Loucy (cell line): ENCODE measurements at regions not wholly inside any gene's neighbourhood (a gene's known extent, or its start where the extent isn't known, plus 50 kb on each side); places are given as distances from the start of the nearest gene placed in this dataset.

Experiments
- H2AFZ ChIP-seq: fragments of 200-600 bp; sonication (generic); 2 replicates; pipeline ENCODE4 v1.6.0; 2016; ENCODE audit warnings: antibody characterized with exemption, mild to moderate bottlenecking, low read length, moderate library complexity
- H3F3A ChIP-seq: fragments of 200-600 bp; 2 replicates; pipeline ENCODE4 v1.6.0; 2016; ENCODE audit warnings: antibody characterized with exemption, low read depth, mild to moderate bottlenecking
- H3K27me3 ChIP-seq: fragments of 200-600 bp; sonication (generic); 2 replicates; pipeline ENCODE4 v1.6.1; 2014; ENCODE audit warnings: low read length, mild to moderate bottlenecking; ENCODE audit not compliant: insufficient read depth, poor library complexity, severe bottlenecking
- H3K36me3 ChIP-seq: fragments of 200-600 bp; sonication (generic); 2 replicates; pipeline ENCODE4 v1.6.1; 2016; ENCODE audit warnings: low read length; ENCODE audit not compliant: insufficient read depth
- H3K4me1 ChIP-seq: fragments of 200-600 bp; sonication (generic); 2 replicates; pipeline ENCODE4 v1.5.1; 2014; ENCODE audit warnings: low read length, mild to moderate bottlenecking; ENCODE audit not compliant: insufficient read depth, poor library complexity, severe bottlenecking
- H3K4me2 ChIP-seq: fragments of 200-600 bp; sonication (generic); 2 replicates; pipeline ENCODE4 v1.6.0; 2014; ENCODE audit warnings: antibody characterized with exemption, low read length, low read depth, mild to moderate bottlenecking; ENCODE audit not compliant: poor library complexity, severe bottlenecking
- H3K4me3 ChIP-seq: fragments of 200-600 bp; sonication (generic); 2 replicates; pipeline ENCODE4 v1.5.1; 2014; ENCODE audit warnings: low read length, mild to moderate bottlenecking, mixed read lengths; ENCODE audit not compliant: poor library complexity, severe bottlenecking
- H3K79me2 ChIP-seq: fragments of 200-600 bp; sonication (generic); 2 replicates; pipeline ENCODE4 v1.6.1; 2014; ENCODE audit warnings: low read length; ENCODE audit not compliant: insufficient read depth
- H3K9ac ChIP-seq: fragments of 200-600 bp; sonication (generic); 2 replicates; pipeline ENCODE4 v1.6.0; 2014; ENCODE audit warnings: mild to moderate bottlenecking, low read depth, low read length, moderate library complexity; ENCODE audit not compliant: poor library complexity, severe bottlenecking
- H3K9me2 ChIP-seq: fragments of 200-600 bp; sonication (generic); replicated peaks from 2 replicates; pipeline ENCODE4 v1.6.1; 2016; ENCODE audit warnings: low read depth, low read length, mixed read lengths
- H3K9me3 ChIP-seq: fragments of 200-600 bp; sonication (generic); 2 replicates; pipeline ENCODE4 v1.6.1; 2014; ENCODE audit warnings: mild to moderate bottlenecking, antibody characterized with exemption, low read length, low read depth; ENCODE audit not compliant: insufficient read depth
- H4K20me1 ChIP-seq: fragments of 200-600 bp; sonication (generic); 2 replicates; pipeline ENCODE4 v1.6.0; 2014; ENCODE audit warnings: antibody characterized with exemption, low read length, mild to moderate bottlenecking; ENCODE audit not compliant: insufficient read depth, poor library complexity, severe bottlenecking
- CTCF ChIP-seq: fragments of 200-600 bp; sonication (generic); conservative IDR thresholded peaks from 2 replicates; pipeline ENCODE4 v1.5.1; 2014; ENCODE audit warnings: mild to moderate bottlenecking, antibody characterized with exemption, low read length
- EZH2phosphoT487 ChIP-seq: fragments of 200-600 bp; IDR thresholded peaks from 2 replicates; pipeline ENCODE4 v1.6.1; 2018; ENCODE audit warnings: antibody characterized with exemption, mild to moderate bottlenecking, moderate library complexity, borderline replicate concordance

GRCh38 chr12:98419795-98420404 is 95.5 kb upstream of the TMPO start:
- H3K9me3 ChIP-seq, result no peaks in the 10 kb centered on the region
- H3K79me2 ChIP-seq, result no peaks in the 10 kb centered on the region
- H3K9ac ChIP-seq, result no peak overlapping the region
- no peaks in the 10 kb centered on the region for H3K27me3 ChIP-seq
- no peak overlapping the region for H3K4me3 ChIP-seq
- H4K20me1 ChIP-seq, result no peaks in the 10 kb centered on the region
- TF ChIP-seq EZH2phosphoT487, result no peak
- no peak for TF ChIP-seq CTCF
- H2AFZ ChIP-seq, result no peak overlapping the region
- no peaks in the 10 kb centered on the region for H3K36me3 ChIP-seq
- no peaks in the 10 kb centered on the region for H3K9me2 ChIP-seq
- H3F3A ChIP-seq, result no peaks in the 10 kb centered on the region
- H3K4me2 ChIP-seq, result no peak overlapping the region
- H3K4me1 ChIP-seq, result peaks cover 24% of the 10 kb centered on the region

GRCh38 chr12:98420461-98420860 is 94.9 kb upstream of the TMPO start:
- H3K4me1 ChIP-seq, result peaks cover 27% of the 10 kb centered on the region

GRCh38 chr12:98421316-98421715 is 94.1 kb upstream of the TMPO start:
- no peaks in the 10 kb centered on the region for H3K9me2 ChIP-seq
- no peaks in the 10 kb centered on the region for H3K79me2 ChIP-seq
- no peaks in the 10 kb centered on the region for H4K20me1 ChIP-seq
- H3K9me3 ChIP-seq, result no peaks in the 10 kb centered on the region
- H3K4me3 ChIP-seq, result no peak overlapping the region
- TF ChIP-seq EZH2phosphoT487 (no peak), CTCF (no peak)
- H3F3A ChIP-seq, result no peaks in the 10 kb centered on the region
- H3K4me1 ChIP-seq, result peaks cover 27% of the 10 kb centered on the region
- H3K4me2 ChIP-seq, result no peak overlapping the region
- H3K36me3 ChIP-seq, result no peaks in the 10 kb centered on the region
- H3K9ac ChIP-seq, result no peak overlapping the region
- no peaks in the 10 kb centered on the region for H3K27me3 ChIP-seq
- no peak overlapping the region for H2AFZ ChIP-seq

More at GRCh38 chr12:98420461-98420860, 94.9 kb upstream of the TMPO start:
- no peak for TF ChIP-seq CTCF
- no peak for TF ChIP-seq EZH2phosphoT487
- Histone ChIP-seq H4K20me1 (no peaks in the 10 kb centered on the region), H3F3A (no peaks in the 10 kb centered on the region), H3K9me2 (no peaks in the 10 kb centered on the region), H2AFZ (no peak overlapping the region), H3K9ac (no peak overlapping the region), H3K4me3 (no peak overlapping the region), H3K9me3 (no peaks in the 10 kb centered on the region), H3K4me2 (no peak overlapping the region), H3K27me3 (no peaks in the 10 kb centered on the region), H3K36me3 (no peaks in the 10 kb centered on the region), H3K79me2 (no peaks in the 10 kb centered on the region)
